Stimulated activated CD8-positive, alpha-beta memory T cell treated with anti-CD3 and anti-CD28 coated beads, Interleukin-15, amount 100 ng/mL, for 1 hour (primary cell): ENCODE measurements at regions not wholly inside any gene's neighbourhood (a gene's known extent, or its start where the extent isn't known, plus 50 kb on each side); places are given as distances from the start of the nearest gene placed in this dataset.
"Not testable (repeated sequence)": the region's sequence is repeated elsewhere in the genome, so short reads cannot be mapped to it uniquely, and the experiment has no call there.

Experiments
- DNase-seq: peaks from one replicate; pipeline ENCODE4 v3.0.0-alpha.2; 2020; ENCODE audit warnings: low read depth

- no peak for DNase-seq
Observed at GRCh38 chr18:41693008-41693407, 262.0 kb upstream of the PIK3C3 start.

- DNase-seq = no peak
Observed at GRCh38 chr18:41690332-41691127, 264.5 kb upstream of the PIK3C3 start.

DNA sequence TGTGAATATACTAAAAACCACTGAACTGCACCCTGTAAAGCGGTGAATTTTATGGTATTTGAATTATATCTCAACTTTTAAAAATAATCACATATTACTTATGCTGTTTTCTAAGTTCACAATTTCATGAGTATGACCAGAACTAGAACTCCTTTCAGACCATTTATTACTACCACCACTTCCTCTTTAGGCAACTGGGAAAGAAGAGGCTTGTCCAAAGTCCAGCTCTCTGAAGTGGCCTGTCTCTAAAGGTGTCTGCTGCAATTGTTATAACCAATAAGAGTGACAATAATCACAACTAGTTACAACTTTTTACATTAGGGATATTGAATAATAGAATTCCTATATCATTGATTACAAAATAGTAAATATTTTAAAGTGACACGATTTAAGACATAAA, 267.9 kb upstream of the PIK3C3 start:
- DNase-seq = no peak

- no peak for DNase-seq
Observed at GRCh38 chr18:41681138-41681880, 273.7 kb upstream of the PIK3C3 start.

GRCh38 chr18:41674506-41674905, 280.5 kb upstream of the PIK3C3 start:
- no peak for DNase-seq

- DNase-seq = no peak
Observed at GRCh38 chr18:41666231-41666630, 288.8 kb upstream of the PIK3C3 start.

DNA sequence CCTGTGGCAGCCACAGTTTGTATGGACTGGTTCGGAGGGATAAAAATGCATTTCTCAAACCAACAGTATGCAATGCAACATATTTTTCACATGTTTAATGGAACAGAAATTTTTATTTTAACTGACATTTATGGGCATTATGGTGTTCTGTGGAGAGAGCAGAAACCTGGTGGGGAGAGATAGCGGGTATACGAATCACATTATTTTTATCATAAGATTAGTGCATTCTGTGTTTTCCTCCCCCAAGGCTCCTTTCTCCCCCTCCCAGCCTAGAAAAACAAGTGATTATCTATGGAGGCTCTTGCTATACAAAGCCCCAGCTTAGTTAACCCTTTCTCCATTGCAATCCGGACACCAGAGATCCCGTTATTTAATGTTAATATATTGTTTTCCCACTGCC, 289.8 kb upstream of the PIK3C3 start:
- DNase-seq = no peak

DNA sequence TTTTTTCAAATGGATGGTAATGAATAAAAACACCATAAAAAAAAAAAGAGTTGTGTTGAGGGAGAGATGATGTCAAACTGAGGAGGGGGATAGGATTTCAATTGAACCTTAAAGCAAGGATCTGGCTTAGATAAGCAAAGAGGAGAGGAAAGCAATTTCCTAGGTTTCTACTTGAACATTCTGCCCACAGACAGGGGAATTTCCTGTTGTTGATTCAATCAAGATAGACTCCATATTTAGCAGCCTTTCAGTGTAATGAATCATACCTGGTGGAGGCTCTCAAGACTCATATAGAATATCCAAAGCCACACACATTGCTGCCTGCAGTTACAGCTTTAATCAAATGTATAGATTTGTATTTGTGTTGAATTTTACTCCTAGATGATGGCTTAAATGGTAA, 294.4 kb upstream of the PIK3C3 start:
- no peak for DNase-seq

DNA sequence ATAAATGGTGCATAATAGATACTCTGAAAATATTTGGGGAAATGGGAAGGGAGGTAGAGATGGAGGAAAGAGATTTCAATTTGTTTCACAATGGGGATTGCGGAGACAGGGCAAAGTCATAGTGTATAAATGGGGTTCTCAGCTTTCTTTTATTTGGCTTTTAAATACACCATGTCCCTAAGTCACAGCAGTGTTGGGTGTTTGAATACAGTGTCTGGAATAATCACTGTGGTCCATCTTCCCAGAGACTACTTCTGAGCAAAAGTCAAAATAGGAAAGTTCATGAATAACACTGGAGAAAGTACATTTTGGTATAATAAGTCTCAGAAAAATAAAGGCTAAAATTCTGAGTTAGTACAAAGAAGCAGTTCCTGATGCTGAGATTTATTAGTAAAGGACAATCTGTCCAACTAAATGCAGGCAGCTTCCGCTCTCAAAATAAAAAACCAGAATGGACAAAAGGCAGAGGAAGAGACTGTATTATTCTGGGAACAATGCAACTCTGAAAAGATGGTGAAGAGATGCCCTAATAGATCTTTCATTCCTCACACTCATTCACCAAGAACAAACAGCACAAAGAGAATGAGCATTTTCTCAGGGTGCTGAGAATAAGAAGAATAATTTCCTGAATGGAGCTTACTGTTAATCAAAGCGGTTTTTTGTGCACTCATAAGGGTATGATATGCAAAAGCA, 295.4 kb upstream of the PIK3C3 start:
- DNase-seq = no peak

DNA sequence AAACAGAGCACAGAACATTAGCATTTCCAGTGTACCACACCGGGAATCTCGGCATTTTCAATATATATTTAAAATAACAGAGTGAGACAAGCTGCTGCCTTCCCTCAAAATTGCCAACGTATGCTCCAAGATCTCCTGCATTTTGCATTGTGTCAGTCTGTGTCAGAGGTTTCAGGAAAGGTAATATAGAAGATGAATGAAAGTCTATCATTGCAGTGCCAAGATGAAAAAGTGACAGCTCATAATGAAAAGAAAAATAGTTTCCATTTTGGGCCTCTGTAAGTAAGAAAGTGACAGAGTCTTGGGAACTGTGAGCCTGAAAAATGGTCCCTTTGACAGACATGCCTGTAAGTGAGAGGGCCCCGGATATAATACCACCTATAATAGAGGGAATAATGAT, 297.8 kb upstream of the PIK3C3 start:
- no peak for DNase-seq

DNA sequence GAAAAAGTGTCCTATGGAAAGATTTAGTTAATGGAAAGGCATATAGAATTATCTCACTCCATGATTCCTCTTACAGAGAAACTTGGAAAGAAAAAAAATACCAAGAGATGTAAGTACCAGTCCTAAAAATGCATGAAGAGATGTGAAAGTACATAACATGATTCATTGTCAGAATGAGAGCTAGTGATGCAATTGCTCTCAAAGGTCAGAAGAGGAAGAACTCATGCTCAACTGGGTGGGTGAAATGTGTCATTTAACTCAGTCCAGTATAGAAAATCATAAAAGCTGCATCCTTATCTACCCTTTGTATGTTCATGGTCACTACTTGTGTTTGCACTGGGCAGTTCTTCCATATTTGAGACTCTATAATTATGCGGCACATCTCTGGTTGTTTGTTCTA, 300.0 kb upstream of the PIK3C3 start:
- no peak for DNase-seq

- no peak for DNase-seq
Observed at GRCh38 chr18:41647914-41648313, 307.1 kb upstream of the PIK3C3 start.

GRCh38 chr18:41646915-41647620, 308.0 kb upstream of the PIK3C3 start:
- DNase-seq = no peak

- DNase-seq = no peak
Observed at GRCh38 chr18:41645589-41646360, 309.3 kb upstream of the PIK3C3 start.

DNA sequence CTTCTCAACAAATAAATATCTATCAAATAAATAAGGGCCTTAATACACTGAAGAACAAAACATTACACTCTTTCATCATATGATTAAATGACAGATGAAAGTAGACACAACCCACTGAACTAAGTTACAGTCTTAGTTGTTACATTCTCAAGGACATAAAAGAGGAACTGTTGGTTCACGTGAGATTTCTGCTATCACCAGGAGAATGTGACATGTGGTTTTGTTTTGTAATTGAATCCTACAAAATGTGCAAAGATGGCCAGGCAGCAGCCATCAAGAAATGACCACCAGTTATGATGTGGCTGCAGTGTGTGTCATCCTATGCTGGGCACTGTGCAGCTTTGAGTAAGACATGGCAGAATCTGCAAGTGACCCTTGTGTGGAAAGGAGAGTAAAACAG, 310.6 kb upstream of the PIK3C3 start:
- no peak for DNase-seq

DNA sequence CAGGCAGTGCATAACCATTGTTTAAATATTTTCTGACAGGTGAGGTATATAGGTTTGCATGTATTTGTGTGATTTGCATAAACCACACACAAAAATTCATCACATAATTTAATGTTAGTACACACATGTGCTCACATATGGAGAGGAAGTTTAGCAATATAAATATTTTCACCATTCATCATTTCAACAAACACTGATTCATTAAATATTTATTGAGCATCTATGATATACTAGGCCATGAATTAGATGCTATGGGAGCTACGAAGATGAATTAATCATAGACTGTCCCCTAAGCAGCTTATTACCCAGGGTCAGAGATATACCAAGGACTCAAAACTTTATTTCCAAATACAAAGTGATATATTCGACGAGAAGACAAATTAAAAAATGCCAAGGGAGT, 311.6 kb upstream of the PIK3C3 start:
- no peak for DNase-seq

- no peak for DNase-seq
Observed at GRCh38 chr18:41642756-41643155, 312.3 kb upstream of the PIK3C3 start.

GRCh38 chr18:41639218-41639617, 315.8 kb upstream of the PIK3C3 start:
- no peak for DNase-seq

DNA sequence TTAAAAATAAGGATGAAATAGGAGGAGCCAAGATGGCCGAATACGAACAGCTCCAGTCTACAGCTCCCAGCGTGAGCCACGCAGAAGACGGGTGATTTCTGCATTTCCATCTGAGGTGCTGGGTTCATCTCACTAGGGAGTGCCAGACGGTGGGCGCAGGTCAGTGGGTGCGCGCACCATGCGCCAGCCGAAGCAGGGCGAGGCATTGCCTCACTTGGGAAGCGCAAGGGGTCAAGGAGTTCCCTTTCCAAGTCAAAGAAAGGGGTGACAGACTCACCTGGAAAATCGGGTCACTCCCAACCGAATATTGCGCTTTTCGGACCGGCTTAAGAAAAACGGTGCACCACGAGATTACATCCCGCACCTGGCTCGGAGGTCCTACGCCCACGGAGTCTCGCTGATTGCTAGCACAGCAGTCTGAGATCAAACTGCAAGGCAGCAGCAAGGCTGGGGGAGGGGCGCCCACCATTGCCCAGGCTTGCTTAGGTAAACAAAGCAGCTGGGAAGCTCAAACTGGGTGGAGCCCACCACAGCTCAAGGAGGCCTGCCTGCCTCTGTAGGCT, 323.2 kb upstream of the PIK3C3 start:
- DNase-seq = not testable (repeated sequence)

- no peak for DNase-seq
Observed at GRCh38 chr18:41630232-41630886, 324.7 kb upstream of the PIK3C3 start.

GRCh38 chr18:41624460-41624859, 330.6 kb upstream of the PIK3C3 start:
- no peak for DNase-seq
